KOPT-K1 (cell line): ENCODE measurements at regions not wholly inside any gene's neighbourhood (a gene's known extent, or its start where the extent isn't known, plus 50 kb on each side); places are given as distances from the start of the nearest gene placed in this dataset.

Experiments used
- H3K27ac ChIP-seq: fragments of 200-600 bp; sonication (generic); 2 replicates; pipeline ENCODE4 v1.5.1; 2016; ENCODE audit warnings: antibody characterized with exemption, mild to moderate bottlenecking, low read depth, low read length; ENCODE audit not compliant: poor library complexity, severe bottlenecking
- H3K36me3 ChIP-seq: fragments of 200-600 bp; sonication (generic); 2 replicates; pipeline ENCODE4 v1.5.1; 2017; ENCODE audit warnings: antibody characterized with exemption, mild to moderate bottlenecking, low read length, moderate library complexity; ENCODE audit not compliant: insufficient read depth
- H3K9me3 ChIP-seq: fragments of 200-600 bp; sonication (generic); 2 replicates; pipeline ENCODE4 v1.5.1; 2017; ENCODE audit warnings: antibody characterized with exemption, low read length, mild to moderate bottlenecking; ENCODE audit not compliant: insufficient read depth, poor library complexity, severe bottlenecking

GRCh38 chr21:39037807-39038405 is 145.3 kb downstream of the PSMG1 start:
- no peaks in the 10 kb centered on the region for H3K9me3 ChIP-seq
- H3K27ac ChIP-seq: peak overlapping the region; percentile 24
- no peaks in the 10 kb centered on the region for H3K36me3 ChIP-seq

GRCh38 chr21:39036581-39036980 is 146.7 kb downstream of the PSMG1 start:
- Histone ChIP-seq H3K27ac (peak overlapping the region; percentile 24), H3K36me3 (no peaks in the 10 kb centered on the region), H3K9me3 (no peaks in the 10 kb centered on the region)

GRCh38 chr21:39034590-39035536 is 148.4 kb downstream of the PSMG1 start:
- Histone ChIP-seq H3K27ac (peak overlapping the region; percentile 76), H3K9me3 (no peaks in the 10 kb centered on the region), H3K36me3 (no peaks in the 10 kb centered on the region)

DNA sequence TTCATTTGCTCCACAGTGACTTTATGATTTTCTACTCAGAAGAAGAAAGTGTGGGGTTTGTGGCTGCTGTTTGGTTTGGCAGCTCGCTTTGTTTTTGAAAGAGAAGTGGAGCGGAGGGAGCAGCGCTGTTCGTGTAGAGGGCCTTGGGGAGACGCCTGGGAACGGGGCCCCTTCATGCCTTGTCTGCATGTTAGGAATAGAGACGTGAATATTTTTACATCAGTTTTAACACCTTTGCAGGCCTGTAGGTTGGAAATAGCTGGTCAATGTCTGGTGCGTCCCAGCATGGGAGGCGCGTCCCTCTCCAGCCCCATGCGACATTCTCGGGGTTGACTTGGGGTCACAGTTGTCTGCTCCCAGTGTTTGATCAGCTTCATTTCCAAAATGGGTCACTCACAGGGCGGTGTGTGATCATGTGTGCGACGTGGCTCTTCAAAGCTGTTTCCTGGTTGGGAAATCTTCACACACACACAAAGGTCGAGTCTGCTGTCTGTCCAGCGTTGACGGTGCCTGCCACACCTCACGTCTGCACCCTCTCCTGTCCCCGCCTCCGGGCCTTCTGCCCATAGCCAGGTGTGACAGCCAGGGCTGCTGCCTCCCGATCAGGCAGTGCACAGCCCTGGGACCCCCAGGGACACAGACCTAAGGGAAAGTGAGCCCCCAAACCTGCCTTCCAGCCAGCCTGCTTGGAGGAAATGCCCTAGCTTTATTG is 149.2 kb downstream of the PSMG1 start:
- peak overlapping the region; percentile 76 for H3K27ac ChIP-seq
- no peaks in the 10 kb centered on the region for H3K9me3 ChIP-seq
- no peaks in the 10 kb centered on the region for H3K36me3 ChIP-seq

DNA sequence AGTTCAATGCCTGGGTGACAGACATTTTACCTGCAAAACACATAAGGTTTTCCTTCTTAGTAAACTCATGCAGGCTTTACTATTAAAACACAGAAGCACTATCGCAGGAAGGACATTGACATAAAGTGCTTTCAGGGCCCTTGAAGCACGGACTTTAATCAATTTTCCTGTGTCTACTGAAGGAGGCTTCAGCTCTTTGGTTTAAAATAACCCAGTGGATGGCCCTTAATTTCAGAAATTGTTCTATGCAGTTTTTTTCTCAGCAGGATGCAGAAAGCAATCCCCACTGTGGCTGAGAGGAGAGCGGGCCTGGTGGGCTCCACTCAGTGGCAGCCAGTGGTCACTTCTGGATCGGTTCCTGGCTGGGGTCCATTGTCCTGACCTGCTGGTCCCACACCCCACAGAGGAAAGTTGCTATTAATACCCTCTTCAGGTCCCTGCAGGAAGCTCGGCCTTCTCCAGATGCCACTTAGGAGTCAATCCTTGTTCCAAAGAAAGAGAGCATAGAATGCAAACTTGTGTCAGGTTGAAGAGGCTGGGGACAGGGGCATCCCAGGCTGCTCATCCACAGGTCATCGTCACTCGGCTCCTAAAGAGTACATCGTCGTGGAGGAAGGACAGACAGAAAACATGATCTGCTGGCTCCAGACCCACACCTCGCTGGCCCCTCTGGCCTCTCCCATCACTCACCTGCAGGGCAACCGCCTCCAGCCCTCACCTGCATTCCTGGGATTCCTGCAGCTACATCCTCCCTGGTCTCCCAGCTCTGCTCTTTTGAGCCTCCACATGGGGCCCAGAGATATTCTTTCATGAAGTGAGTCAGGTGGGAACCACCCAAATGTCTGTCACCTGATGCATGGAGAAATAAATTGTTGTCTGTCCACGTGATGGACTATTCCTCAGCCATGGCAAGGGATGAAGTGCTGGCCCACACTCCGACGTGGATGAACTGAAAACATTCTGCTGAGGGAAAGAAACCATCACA is 153.1 kb downstream of the PSMG1 start:
- Histone ChIP-seq H3K36me3 (no peaks in the 10 kb centered on the region), H3K9me3 (peaks cover 8% of the 10 kb centered on the region), H3K27ac (peak overlapping the region; percentile 32)

GRCh38 chr21:39029086-39029755 is 154.0 kb downstream of the PSMG1 start:
- Histone ChIP-seq H3K36me3 (no peaks in the 10 kb centered on the region), H3K9me3 (peaks cover 14% of the 10 kb centered on the region), H3K27ac (peak overlapping the region; percentile 37)

DNA sequence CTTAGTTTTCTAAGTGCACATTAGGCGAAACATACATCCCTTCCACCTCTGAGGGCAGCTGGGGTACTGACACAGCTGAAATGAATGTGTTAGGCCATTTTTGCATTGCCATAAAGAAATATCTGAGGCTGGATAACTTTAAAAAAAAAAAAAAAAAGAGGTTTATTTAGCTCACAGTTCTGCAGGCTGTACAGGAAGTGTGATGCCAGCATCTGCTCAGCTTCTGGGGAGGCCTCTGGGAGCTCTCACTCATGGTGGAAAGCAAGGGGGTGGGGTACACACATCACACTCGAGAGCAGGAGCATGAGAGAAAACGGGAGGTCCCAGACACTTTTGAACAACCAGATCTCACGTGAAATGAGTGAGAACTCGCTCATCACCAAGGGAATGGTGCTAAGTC is 158.1 kb downstream of the PSMG1 start:
- peaks cover 14% of the 10 kb centered on the region for H3K9me3 ChIP-seq
- H3K27ac ChIP-seq: no peak overlapping the region
- H3K36me3 ChIP-seq: no peaks in the 10 kb centered on the region

- Histone ChIP-seq H3K36me3 (no peaks in the 10 kb centered on the region), H3K27ac (no peak overlapping the region), H3K9me3 (peaks cover 14% of the 10 kb centered on the region)
Observed at GRCh38 chr21:39024538-39024937, 158.7 kb downstream of the PSMG1 start.

GRCh38 chr21:39022863-39023693 is 160.2 kb downstream of the PSMG1 start:
- H3K9me3 ChIP-seq: peaks cover 14% of the 10 kb centered on the region
- no peaks in the 10 kb centered on the region for H3K36me3 ChIP-seq
- H3K27ac ChIP-seq: peak overlapping the region; percentile 58

DNA sequence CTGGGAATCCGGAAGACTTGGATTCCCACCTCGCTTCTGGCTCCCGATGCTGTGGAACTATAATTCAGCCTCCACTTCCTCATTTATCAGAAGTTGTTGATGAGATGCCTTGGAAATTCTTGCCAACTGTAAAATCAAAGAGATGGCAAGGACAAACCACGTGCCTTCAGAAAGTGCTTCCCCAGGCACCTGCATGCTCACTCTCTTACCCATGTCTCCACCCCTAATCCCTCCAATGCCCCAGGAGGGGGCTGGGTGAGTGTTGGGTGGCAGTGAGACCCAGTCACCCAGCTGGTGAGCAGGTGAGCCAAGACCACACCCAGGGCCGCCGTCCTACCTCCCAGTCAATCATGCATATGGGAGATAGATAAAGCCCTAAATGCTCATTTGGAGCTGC is 160.8 kb downstream of the PSMG1 start:
- Histone ChIP-seq H3K36me3 (no peaks in the 10 kb centered on the region), H3K9me3 (peaks cover 14% of the 10 kb centered on the region), H3K27ac (peak overlapping the region; percentile 58)

GRCh38 chr21:39022035-39022434 is 161.2 kb downstream of the PSMG1 start:
- no peaks in the 10 kb centered on the region for H3K36me3 ChIP-seq
- H3K9me3 ChIP-seq: peaks cover 14% of the 10 kb centered on the region
- H3K27ac ChIP-seq: peak overlapping the region; percentile 58

DNA sequence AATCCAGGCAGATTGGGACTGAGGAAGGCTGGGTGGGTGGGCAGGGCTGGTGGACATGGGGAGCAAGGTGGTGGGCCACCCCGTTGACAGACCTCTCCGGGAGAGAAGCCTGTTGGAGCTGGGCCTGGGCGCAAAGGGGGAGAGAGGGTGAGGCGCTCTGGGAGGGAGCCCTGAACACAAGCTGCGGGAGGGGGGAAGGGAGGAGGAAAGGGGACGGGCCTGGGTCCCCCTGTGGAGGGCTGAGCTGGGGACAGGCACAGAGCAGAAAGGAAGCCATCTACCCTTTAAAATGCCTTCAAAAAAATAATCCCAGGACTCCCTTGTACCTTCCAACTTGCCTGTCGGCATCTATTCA is 161.8 kb downstream of the PSMG1 start:
- Histone ChIP-seq H3K9me3 (peaks cover 14% of the 10 kb centered on the region), H3K27ac (peak overlapping the region; percentile 58), H3K36me3 (no peaks in the 10 kb centered on the region)

DNA sequence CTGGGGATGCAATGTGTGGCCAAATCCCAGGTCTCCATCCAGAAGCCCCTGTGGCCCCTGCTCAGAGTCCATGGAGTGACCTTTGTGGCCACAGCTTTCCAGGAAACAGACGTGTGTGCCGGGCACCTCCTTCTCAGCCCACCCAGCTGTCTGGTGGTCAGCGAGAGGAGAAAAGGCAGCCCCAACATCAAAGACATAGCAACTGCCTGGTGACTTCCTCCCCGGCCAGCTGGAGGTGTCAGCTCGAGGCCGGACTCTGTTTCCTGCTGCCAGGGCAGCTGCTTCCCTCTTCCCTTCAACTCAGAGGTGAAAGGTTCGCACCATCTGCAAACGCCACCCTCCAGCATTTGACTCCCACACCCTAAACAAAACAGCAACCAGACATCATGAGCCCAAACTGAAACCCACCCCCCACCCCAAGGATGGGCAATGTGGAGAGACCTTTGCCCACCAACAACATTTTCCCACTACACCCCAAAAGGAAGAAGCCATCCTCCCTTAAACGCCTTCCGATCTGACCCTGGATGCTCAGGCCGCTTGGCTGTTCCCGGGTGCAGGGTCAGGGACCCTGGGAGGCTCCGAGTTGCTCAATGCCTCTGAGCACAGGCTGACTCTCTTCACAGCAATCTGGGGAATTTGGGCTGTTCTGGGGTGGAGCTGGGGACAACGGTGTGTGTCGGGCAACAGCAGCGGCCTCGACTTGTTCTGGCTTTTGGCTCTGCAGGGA is 162.3 kb downstream of the PSMG1 start:
- H3K27ac ChIP-seq: peak overlapping the region; percentile 58
- H3K9me3 ChIP-seq: peaks cover 13% of the 10 kb centered on the region

More for the DNA sequence above, 162.3 kb downstream of the PSMG1 start:
- no peaks in the 10 kb centered on the region for H3K36me3 ChIP-seq
